ENCODE measurements at regions not wholly inside any gene's neighbourhood (a gene's known extent, or its start where the extent isn't known, plus 50 kb on each side); places are given as distances from the start of the nearest gene placed in this dataset.

DNA sequence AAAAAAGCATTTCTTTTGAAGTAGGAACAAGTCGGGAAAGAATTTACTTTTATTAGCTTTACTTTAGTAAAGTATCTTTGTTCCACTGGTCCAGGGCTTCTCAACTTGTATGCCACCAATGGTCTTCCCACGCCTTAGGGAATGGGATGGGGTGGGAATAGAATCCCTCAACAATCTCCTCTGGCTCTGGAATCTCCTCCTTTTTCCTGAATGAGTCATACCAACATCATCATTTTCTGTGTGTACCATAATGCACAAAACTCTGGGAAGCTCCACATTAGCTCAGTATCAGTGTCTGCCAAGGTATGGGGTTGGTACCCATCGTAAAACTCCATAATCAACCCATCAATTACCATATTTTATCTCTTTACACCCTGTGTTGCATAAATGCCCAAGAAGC, 159.4 kb upstream of the BMPER start:
- DNase-seq = no peak
- no peak overlapping the region for H3K4me3 Mint-ChIP-seq
- H3K27ac Mint-ChIP-seq = no peak overlapping the region
- H3K36me3 Mint-ChIP-seq (ENCODE audit: low read depth) = no peaks in the 10 kb centered on the region
- H3K27me3 Mint-ChIP-seq = no peaks in the 10 kb centered on the region
- H3K4me1 Mint-ChIP-seq (ENCODE audit: low read depth) = no peaks in the 10 kb centered on the region
- H3K9me3 Mint-ChIP-seq = peaks cover 3% of the 10 kb centered on the region

DNA sequence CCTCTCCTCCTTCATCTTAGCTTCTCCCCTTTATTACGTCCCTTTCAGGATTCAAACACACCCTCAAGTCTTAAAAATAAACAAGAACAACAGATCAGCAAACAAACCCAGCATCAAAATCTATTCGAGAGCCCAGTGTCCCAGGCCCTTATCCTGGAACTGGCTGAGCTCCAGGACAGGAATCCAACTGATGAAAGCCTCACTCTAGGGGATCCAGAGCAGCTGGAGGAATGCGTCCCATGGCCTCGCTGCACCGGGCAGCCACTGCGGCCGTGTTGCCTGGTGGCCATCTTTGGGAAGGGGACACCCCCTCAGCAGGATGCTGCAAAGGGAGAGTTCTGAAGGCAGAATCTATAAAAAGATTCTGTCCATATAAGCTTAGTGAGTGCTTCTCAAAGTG, 156.5 kb upstream of the BMPER start:
- no peaks in the 10 kb centered on the region for H3K4me1 Mint-ChIP-seq (ENCODE audit: low read depth)
- peaks cover 2% of the 10 kb centered on the region for H3K9me3 Mint-ChIP-seq
- no peaks in the 10 kb centered on the region for H3K36me3 Mint-ChIP-seq (ENCODE audit: low read depth)
- H3K27ac Mint-ChIP-seq = no peak overlapping the region
- DNase-seq = no peak
- H3K4me3 Mint-ChIP-seq = no peak overlapping the region
- no peaks in the 10 kb centered on the region for H3K27me3 Mint-ChIP-seq

DNA sequence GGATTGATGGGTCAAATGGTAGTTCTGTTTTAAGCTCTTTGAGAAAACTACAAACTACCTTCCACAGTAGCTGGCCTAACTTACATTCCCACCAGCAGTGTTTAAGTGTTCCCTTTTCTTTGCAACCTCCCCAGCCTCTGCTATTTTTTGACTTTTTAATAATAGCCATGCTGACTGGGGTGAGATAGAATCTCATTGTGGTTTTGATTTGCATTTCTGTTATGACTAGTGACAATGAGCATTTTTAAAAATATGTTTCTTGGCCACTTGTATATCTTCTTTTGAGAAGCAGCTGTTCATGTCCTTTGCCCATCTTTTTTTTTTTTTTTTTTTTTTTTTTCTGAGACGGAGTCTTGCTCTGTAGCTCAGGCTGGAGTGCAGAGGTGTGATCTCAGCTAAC, 155.2 kb upstream of the BMPER start:
- H3K4me3 Mint-ChIP-seq = no peak overlapping the region
- H3K27ac Mint-ChIP-seq = no peak overlapping the region
- no peaks in the 10 kb centered on the region for H3K36me3 Mint-ChIP-seq (ENCODE audit: low read depth)
- no peaks in the 10 kb centered on the region for H3K4me1 Mint-ChIP-seq (ENCODE audit: low read depth)
- H3K27me3 Mint-ChIP-seq = no peaks in the 10 kb centered on the region
- no peaks in the 10 kb centered on the region for H3K9me3 Mint-ChIP-seq
- no peak for DNase-seq

DNA sequence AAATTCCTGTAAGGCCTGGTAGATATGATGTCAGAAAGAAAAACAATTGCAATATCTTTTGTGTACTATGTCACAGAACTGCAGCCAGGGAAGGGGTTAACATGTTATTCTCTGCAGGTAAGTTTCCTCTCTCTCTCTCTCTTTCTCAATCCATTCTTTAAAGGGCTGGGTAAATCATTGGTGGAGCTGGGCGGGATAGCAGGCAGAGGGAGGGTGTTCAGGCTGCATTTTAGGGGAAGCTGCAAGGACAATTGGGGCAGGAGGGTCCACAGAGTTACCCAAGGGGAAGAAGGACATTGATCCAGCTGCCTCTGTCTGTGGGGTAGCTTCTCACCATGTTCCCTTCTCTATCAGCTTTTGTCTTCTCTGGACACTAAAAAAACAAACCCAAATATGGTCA, 153.9 kb upstream of the BMPER start:
- Mint-ChIP-seq H3K4me1 (ENCODE audit: low read depth) (no peaks in the 10 kb centered on the region), H3K4me3 (no peak overlapping the region), H3K27ac (no peak overlapping the region), H3K36me3 (ENCODE audit: low read depth) (no peaks in the 10 kb centered on the region), H3K27me3 (no peaks in the 10 kb centered on the region), H3K9me3 (no peaks in the 10 kb centered on the region)
- DNase-seq = no peak

DNA sequence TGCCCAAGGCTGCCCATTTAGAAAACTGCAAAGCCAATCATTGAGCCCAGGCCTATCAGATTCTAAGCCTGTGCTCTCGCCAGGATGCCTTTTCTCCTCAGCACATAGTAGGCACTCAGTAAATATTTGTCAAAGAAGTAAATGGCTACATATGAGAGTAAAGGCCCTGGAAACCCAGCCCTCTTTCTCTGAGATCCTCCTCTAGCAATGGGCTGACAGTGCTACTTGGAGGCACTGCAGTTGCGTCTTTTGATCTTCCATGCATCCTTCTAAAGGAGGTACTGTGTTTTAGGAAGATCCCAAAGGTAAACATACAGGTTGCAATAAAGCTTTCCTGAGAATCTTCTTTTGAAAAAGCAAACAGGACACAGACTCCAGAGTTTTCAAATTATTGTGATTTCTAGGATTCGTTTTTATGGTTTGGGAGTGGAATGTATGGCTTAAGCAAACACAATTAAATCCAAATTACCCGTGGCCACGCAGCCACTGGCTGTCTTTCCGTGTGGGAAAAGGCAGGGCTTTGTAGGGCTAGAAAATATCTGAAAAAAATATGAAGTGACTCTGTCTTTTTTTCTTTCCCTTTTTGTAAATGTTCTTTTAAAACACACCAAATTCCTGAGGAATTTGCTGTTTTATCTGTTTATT, 151.3 kb upstream of the BMPER start:
- H3K27me3 Mint-ChIP-seq = no peaks in the 10 kb centered on the region
- H3K27ac Mint-ChIP-seq = no peak overlapping the region
- no peak for DNase-seq
- no peaks in the 10 kb centered on the region for H3K4me1 Mint-ChIP-seq (ENCODE audit: low read depth)
- no peaks in the 10 kb centered on the region for H3K36me3 Mint-ChIP-seq (ENCODE audit: low read depth)
- H3K9me3 Mint-ChIP-seq = no peaks in the 10 kb centered on the region
- no peak overlapping the region for H3K4me3 Mint-ChIP-seq

DNA sequence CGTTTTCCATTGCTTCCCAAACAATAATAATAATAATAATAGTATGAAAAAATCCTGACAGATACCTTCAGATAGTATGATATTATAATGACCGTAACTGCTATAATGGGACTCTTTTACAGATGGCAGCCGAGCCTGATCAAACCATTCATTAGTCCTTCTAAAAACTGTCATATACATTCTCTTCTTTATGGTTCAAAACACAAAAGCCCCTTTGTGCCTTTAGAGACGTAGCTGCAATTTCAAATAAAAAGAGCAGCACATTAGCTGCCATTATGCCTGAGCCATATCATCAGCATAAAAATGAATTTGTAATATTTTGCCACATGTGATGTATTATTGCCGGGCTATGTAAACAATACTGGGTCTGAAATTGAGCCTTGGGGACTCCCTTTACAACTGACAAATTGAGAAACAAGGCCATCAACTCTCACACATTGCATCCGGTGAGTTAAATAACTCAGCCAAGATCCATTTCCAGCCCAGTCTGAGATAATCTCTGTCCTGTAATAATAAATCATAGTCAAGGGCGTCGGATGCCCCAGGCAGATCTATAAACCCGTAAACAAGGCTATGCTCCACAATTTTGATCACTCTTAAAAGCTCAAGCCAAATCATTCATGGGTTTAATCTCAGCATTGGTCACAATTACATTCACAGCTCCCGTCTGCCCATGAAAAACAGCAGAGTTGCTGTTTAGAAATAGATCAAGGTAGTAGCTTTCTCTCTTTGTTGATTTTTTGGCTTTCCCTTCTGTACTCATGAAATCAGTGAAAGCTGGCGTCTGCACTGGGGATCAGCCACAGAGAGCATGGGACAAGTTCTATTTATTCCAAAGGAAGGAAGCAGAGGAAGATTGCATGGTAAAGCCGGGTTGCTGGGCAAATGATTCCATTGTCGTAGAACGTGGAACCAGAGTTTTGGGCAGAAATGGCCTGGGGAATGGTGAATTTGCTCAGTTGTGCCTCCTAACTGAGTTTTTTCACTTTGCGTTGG, 150.1 kb upstream of the BMPER start:
- H3K27ac Mint-ChIP-seq = no peak overlapping the region
- DNase-seq = no peak
- H3K4me1 Mint-ChIP-seq (ENCODE audit: low read depth) = no peaks in the 10 kb centered on the region
- no peaks in the 10 kb centered on the region for H3K36me3 Mint-ChIP-seq (ENCODE audit: low read depth)
- H3K9me3 Mint-ChIP-seq = no peaks in the 10 kb centered on the region
- no peaks in the 10 kb centered on the region for H3K27me3 Mint-ChIP-seq
- H3K4me3 Mint-ChIP-seq = no peak overlapping the region

DNA sequence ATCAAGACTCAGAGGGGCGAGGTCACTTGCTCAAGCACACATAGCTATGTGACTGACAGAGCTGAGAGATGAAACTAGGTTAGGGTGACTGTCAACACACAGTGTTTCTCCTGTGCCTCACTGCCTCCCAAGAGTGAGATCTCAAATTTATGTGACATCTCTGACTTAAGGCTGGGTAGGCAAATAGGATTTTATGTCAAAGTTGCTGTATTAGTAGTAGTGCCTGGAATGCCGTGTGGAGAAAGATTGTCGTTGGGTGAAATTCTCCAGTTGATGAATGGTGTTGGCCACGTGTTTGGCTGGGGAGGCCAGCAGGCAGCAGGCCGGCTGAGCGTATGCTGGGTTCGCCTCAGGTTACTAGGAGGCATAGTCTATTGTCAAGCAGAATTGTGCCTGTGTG, 148.3 kb upstream of the BMPER start:
- no peak overlapping the region for H3K27ac Mint-ChIP-seq

DNA sequence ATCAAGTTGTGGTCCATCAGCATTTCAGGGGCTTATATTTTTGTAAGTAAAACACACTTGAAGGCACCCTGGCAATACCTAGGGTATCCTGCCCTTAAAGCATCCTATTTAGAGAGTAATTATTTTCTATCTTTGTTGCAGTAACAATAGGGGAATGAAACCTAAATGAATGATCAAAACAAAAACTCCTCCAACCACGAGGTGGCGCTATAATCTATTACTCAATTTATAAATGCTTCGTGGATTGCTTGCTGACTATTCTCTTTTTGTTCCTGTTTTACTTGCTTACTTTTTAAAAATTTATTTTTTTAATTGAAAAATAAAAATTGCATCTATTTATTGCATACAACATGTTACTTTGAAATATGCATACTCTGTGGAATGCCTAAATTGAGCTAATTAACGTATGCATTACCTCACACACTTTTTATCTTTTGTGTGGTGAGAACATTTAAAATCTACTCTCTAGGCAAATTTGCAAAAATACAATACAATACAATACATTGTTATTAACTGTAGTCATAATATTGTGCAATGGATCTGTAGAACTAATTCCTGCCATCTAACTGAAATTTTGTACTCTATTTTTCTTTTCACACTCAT, 147.7 kb upstream of the BMPER start:
- H3K27ac Mint-ChIP-seq = no peak overlapping the region
- H3K9me3 Mint-ChIP-seq = no peaks in the 10 kb centered on the region
- DNase-seq = no peak
- no peaks in the 10 kb centered on the region for H3K36me3 Mint-ChIP-seq (ENCODE audit: low read depth)
- no peaks in the 10 kb centered on the region for H3K27me3 Mint-ChIP-seq
- no peaks in the 10 kb centered on the region for H3K4me1 Mint-ChIP-seq (ENCODE audit: low read depth)
- no peak overlapping the region for H3K4me3 Mint-ChIP-seq

More for the DNA sequence above, 148.3 kb upstream of the BMPER start:
- no peaks in the 10 kb centered on the region for H3K27me3 Mint-ChIP-seq
- H3K36me3 Mint-ChIP-seq (ENCODE audit: low read depth) = no peaks in the 10 kb centered on the region
- no peak overlapping the region for H3K4me3 Mint-ChIP-seq
- no peak for DNase-seq
- H3K9me3 Mint-ChIP-seq = no peaks in the 10 kb centered on the region
- no peaks in the 10 kb centered on the region for H3K4me1 Mint-ChIP-seq (ENCODE audit: low read depth)

DNA sequence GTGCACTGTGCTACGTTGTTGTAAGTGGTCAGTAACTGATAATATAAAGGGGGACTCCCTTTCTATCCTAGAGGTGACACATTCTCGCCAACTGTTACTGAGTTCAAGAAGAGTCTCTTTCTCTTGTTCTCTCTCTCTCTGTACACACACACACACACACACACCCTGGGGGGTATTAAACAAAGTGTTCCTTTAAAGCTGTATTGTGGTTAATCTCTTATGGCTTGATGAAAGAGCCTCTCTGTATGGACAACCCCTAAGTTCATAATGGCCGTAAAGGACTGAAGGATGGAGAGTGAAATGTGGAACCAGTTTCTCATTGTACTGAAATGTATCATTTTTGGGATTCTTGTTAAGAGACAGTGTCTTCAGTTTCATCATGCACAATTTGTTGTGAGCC, 145.2 kb upstream of the BMPER start:
- no peak for DNase-seq
- H3K4me3 Mint-ChIP-seq = no peak overlapping the region
- H3K36me3 Mint-ChIP-seq (ENCODE audit: low read depth) = no peaks in the 10 kb centered on the region
- no peaks in the 10 kb centered on the region for H3K4me1 Mint-ChIP-seq (ENCODE audit: low read depth)
- H3K27me3 Mint-ChIP-seq = no peaks in the 10 kb centered on the region
- H3K9me3 Mint-ChIP-seq = no peaks in the 10 kb centered on the region
- no peak overlapping the region for H3K27ac Mint-ChIP-seq

DNA sequence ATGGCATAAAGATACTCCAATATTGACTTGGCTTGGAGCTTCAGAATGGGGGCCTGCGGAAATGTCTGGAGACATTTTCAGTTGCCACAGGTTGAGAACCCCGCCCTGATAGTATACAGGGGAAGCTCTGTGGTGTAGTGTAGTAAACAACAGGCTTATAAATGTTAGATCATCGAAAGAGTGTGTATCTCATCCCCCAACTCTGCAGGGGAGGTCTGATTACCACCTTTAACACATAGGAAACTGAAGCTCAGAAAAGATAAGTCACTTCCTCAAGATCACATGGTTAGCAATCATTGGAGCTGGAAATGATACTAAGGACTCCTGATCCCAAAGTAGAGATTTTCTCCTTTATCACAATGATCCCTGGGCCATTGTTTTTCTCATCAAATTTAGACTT, 144.5 kb upstream of the BMPER start:
- Mint-ChIP-seq H3K27ac (no peak overlapping the region), H3K36me3 (ENCODE audit: low read depth) (no peaks in the 10 kb centered on the region), H3K9me3 (no peaks in the 10 kb centered on the region), H3K4me1 (ENCODE audit: low read depth) (no peaks in the 10 kb centered on the region), H3K27me3 (no peaks in the 10 kb centered on the region), H3K4me3 (no peak overlapping the region)
- DNase-seq = no peak

DNA sequence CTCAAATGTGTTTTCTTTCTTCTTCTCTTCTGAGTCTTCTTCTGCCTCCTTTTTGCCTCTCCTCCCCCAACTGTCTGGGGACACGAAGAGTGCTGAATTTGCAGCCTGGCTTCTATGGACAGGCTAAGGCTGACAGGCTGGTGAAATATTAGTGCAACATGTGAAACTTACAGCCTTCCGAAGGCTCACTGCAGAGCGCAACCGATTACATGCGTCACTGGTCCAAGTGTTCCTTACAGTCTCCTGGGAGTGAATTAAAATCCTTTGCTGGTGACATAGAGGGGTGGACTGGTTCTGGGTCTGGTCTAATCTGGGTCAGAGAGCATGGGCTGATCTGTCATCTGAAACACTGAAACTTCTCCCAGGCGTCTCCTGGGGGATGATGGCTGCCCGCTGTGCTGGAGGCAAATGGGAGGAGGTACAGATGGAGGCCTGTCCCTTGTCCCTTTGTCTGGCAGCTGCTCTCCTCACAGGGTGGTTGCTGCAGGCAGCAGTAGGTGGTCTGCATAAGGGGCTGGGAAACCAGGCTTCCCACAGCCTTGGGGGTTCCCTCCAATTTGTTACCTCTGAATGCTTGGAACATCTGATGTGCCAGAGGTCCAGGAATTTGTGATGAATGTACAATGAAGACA, 143.8 kb upstream of the BMPER start:
- Mint-ChIP-seq H3K4me3 (no peak overlapping the region), H3K27me3 (no peaks in the 10 kb centered on the region), H3K9me3 (no peaks in the 10 kb centered on the region), H3K36me3 (ENCODE audit: low read depth) (no peaks in the 10 kb centered on the region), H3K4me1 (ENCODE audit: low read depth) (no peaks in the 10 kb centered on the region), H3K27ac (no peak overlapping the region)
- DNase-seq = no peak

DNA sequence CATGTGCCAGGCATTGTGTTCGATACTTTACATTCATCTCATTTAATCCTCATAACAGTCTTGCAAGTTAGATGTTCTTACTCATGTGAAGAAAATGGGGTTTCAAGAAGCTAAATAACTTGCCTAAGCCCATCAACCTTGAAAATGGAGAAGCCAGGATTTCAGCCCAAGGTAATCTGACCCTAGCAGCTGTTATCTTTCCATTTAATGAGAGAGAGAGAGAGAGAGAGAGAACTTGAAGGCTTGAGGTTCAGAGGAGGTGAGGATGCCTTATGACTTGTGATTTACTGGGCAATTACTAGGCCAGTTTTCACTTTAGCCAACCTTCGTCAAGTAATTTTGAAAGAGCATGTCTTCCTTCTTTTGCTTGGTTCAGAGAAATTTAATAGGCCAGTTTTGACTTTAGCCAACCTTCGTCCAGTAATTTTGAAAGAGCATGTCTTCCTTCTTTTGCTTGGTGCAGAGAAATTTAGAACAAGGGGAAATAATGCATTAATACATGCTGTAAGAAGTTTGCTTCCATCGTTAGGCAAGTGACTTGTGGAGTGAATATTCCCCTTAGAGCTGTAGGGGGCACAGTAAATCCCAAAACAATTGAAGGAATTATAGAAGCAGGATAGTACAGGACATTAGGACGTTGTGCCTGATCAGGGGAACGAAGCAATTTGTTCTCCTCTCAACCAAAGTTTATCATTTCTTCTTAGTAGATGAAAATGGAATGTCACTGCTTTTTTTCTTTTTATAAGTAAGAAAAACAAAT, 143.0 kb upstream of the BMPER start:
- H3K27ac Mint-ChIP-seq = no peak overlapping the region
- no peaks in the 10 kb centered on the region for H3K36me3 Mint-ChIP-seq (ENCODE audit: low read depth)
- H3K4me3 Mint-ChIP-seq = no peak overlapping the region
- no peaks in the 10 kb centered on the region for H3K4me1 Mint-ChIP-seq (ENCODE audit: low read depth)
- H3K9me3 Mint-ChIP-seq = no peaks in the 10 kb centered on the region
- DNase-seq = no peak
- no peaks in the 10 kb centered on the region for H3K27me3 Mint-ChIP-seq

DNA sequence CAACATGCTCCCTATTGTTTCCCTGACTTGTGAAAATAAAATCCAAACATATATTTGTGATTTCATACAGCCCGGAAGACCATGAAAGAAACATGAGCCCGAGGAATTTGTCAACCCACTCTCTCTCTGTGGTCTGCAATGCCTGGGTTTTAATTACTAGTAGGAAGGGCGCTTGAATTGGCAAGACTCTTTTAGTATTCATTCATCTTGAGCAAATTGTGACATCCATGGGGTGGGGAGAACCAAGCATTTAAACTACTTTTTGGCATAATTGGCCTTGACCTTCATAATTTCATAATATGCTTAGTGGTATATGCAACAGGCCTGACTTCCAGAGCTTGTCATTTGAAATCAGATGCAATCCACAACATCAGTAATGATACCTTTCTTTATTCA, 142.4 kb upstream of the BMPER start:
- Mint-ChIP-seq H3K4me1 (ENCODE audit: low read depth) (no peaks in the 10 kb centered on the region), H3K4me3 (no peak overlapping the region), H3K9me3 (no peaks in the 10 kb centered on the region), H3K36me3 (ENCODE audit: low read depth) (no peaks in the 10 kb centered on the region), H3K27me3 (no peaks in the 10 kb centered on the region), H3K27ac (no peak overlapping the region)
- no peak for DNase-seq

DNA sequence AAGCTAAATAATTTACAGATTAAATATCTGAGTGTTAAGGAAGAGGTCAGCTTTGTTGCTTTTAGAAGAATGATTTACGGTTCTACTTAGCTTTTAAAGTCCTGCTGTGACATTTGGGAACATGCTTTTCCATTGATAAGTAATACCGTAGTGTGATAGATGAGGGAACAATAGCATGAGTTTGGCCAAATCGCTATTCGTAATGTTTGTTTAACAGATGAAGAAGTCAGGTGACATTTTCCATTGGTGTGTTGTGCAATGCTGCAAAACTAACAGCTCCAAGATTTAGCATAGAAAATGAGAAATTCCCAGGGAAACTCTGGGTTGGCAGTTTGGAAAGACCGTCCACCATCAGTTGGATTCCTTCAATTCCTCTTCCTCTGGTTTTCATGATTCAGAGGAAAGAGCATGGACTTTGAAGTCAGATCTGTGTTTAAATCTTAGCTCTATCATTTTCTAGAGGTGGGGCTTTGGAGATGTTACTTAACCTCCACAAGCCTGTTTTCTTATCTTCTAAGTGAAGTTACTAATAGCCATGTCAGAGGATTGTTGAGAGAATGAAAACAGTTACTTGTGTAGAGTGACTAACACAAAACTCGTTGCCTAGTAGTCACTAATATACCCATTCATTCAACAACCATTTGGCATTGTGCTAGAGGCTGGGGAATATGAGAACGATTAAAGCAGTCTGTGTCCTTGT, 140.4 kb upstream of the BMPER start:
- Mint-ChIP-seq H3K4me1 (ENCODE audit: low read depth) (no peaks in the 10 kb centered on the region), H3K27ac (no peak overlapping the region), H3K4me3 (no peak overlapping the region), H3K27me3 (no peaks in the 10 kb centered on the region), H3K9me3 (no peaks in the 10 kb centered on the region), H3K36me3 (ENCODE audit: low read depth) (no peaks in the 10 kb centered on the region)
- no peak for DNase-seq

Measured in activated T-cell treated with anti-CD3 and anti-CD28 coated beads, Interleukin-2, amount 50 U/mL, for 24 hours (primary cell).